H1 (cell line): ENCODE measurements at regions not wholly inside any gene's neighbourhood (a gene's known extent, or its start where the extent isn't known, plus 50 kb on each side); places are given as distances from the start of the nearest gene placed in this dataset.

Experiments
- CTCF ChIA-PET: fragments of 300-600 bp; sonication (Branson Sonifier 250); formaldehyde crosslinking; loops from one replicate; lab custom pipeline; 2021; ENCODE audit not compliant: partially characterized antibody; lab: Charles Lee
- POLR2A ChIA-PET: fragments of 300-600 bp; sonication (Branson Sonifier 250); formaldehyde crosslinking; loops from one replicate; lab custom pipeline; 2021; ENCODE audit warnings: inconsistent platforms; ENCODE audit not compliant: partially characterized antibody; lab: Charles Lee
- DNase-seq, 2 experiments: peaks; one replicate each; pipeline versions ENCODE4 v3.0.0 to v3.0.0-alpha.2; 2010 to 2022; ENCODE audit warnings: low spot score in 2 of 2, low read depth in 1 of 2, mixed read lengths in 1 of 2
- FAIRE-seq: peaks from 2 replicates; lab custom pipeline; 2011; peaks lifted over from hg19 to GRCh38; lab: Jason Lieb, UNC
- H2AFZ ChIP-seq: 2 replicates; pipeline ENCODE4 v1.8.1; 2012; ENCODE audit warnings: low read length, inconsistent platforms
- H2AK5ac ChIP-seq: 2 replicates; pipeline ENCODE4 v1.6.1; 2013; ENCODE audit warnings: low read depth, low read length
- H2BK120ac ChIP-seq: replicated peaks from 2 replicates; pipeline ENCODE3; 2013; ENCODE audit warnings: low read depth, low read length, inconsistent platforms
- H2BK12ac ChIP-seq: 2 replicates; pipeline ENCODE4 v1.6.1; 2013; ENCODE audit warnings: low read depth, low read length
- H2BK15ac ChIP-seq: 2 replicates; pipeline ENCODE4 v1.6.1; 2013; ENCODE audit warnings: low read length
- H2BK20ac ChIP-seq: 2 replicates; pipeline ENCODE4 v1.6.1; 2013; ENCODE audit warnings: low read length
- H2BK5ac ChIP-seq: 2 replicates; pipeline ENCODE4 v1.6.1; 2013; ENCODE audit warnings: low read depth, low read length
- H3K14ac ChIP-seq: 2 replicates; pipeline ENCODE4 v1.6.1; 2013; ENCODE audit warnings: inconsistent platforms; ENCODE audit not compliant: insufficient read length
- H3K18ac ChIP-seq: 2 replicates; pipeline ENCODE4 v1.6.1; 2013; ENCODE audit warnings: low read length; ENCODE audit errors: extremely low read depth
- H3K23ac ChIP-seq: 2 replicates; pipeline ENCODE4 v1.6.1; 2013; ENCODE audit warnings: inconsistent platforms; ENCODE audit not compliant: insufficient read length
- H3K23me2 ChIP-seq: 2 replicates; pipeline ENCODE4 v1.6.1; 2013; ENCODE audit warnings: low read depth, low read length
- H3K27ac ChIP-seq: 2 replicates; pipeline ENCODE4 v1.6.1; 2011; ENCODE audit warnings: low read depth, low read length, inconsistent platforms
- H3K27me3 ChIP-seq, 4 experiments: replicated peaks in 1 of 4; 1 replicate in 1 of 4; 2 replicates in 3 of 4; pipeline versions ENCODE4 v1.6.1 to v1.8.1; 2011 to 2013; ENCODE audit warnings: low read length in 3 of 4, mild to moderate bottlenecking in 3 of 4, inconsistent platforms in 2 of 4, mixed read lengths in 2 of 4, moderate library complexity in 1 of 4; ENCODE audit not compliant: control insufficient read depth in 3 of 4, insufficient read depth in 3 of 4; ENCODE audit errors: extremely low read depth in 1 of 4
- H3K36me3 ChIP-seq, 4 experiments: 2 replicates each; pipeline versions ENCODE4 v1.6.1 to v1.8.1; 2011 to 2013; ENCODE audit warnings: mild to moderate bottlenecking in 4 of 4, low read length in 3 of 4, moderate library complexity in 2 of 4, control low read depth in 1 of 4, inconsistent platforms in 1 of 4; ENCODE audit not compliant: insufficient read depth in 4 of 4, control insufficient read depth in 2 of 4
- H3K4ac ChIP-seq: replicated peaks from 2 replicates; pipeline ENCODE3; 2013; ENCODE audit warnings: low read length, low read depth, mixed read lengths, inconsistent platforms; ENCODE audit not compliant: insufficient read length
- H3K4me1 ChIP-seq, 4 experiments: replicated peaks in 1 of 4; 1 replicate in 1 of 4; 2 replicates in 3 of 4; pipeline versions ENCODE4 v1.6.1 to v1.8.1; 2011 to 2013; ENCODE audit warnings: low read length in 3 of 4, inconsistent platforms in 2 of 4, mixed read lengths in 1 of 4; ENCODE audit not compliant: insufficient read depth in 4 of 4, control insufficient read depth in 3 of 4
- H3K4me2 ChIP-seq, 2 experiments: 2 replicates each; pipeline versions ENCODE4 v1.6.1 to v1.8.1; 2011 to 2013; ENCODE audit warnings: low read depth in 2 of 2, low read length in 2 of 2, control low read depth in 1 of 2, inconsistent platforms in 1 of 2, mild to moderate bottlenecking in 1 of 2; ENCODE audit not compliant: insufficient read depth in 1 of 2
- H3K4me3 ChIP-seq, 4 experiments: fragments of 200-600, 300-600 bp in 1 of 4; sonication (generic), shearing (Covaris generic), sonication (Bioruptor Twin) in 1 of 4; 2 replicates each; pipeline versions ENCODE4 v1.5.1 to v1.8.1; 2011 to 2016; ENCODE audit warnings: low read length in 4 of 4, low read depth in 3 of 4, control low read depth in 2 of 4, inconsistent platforms in 2 of 4, mild to moderate bottlenecking in 2 of 4, mixed read lengths in 1 of 4, moderate library complexity in 1 of 4; ENCODE audit not compliant: insufficient read depth in 2 of 4; ENCODE audit errors: extremely low read depth in 1 of 4
- H3K56ac ChIP-seq: replicated peaks from 2 replicates; pipeline ENCODE3; 2013; ENCODE audit warnings: low read depth, mild to moderate bottlenecking, mixed read lengths, low read length, inconsistent platforms; ENCODE audit not compliant: insufficient read length
- H3K79me1 ChIP-seq: 2 replicates; pipeline ENCODE4 v1.6.1; 2013; ENCODE audit warnings: low read depth, low read length, control low read depth
- H3K79me2 ChIP-seq, 2 experiments: 2 replicates each; pipeline versions ENCODE4 v1.6.1 to v1.8.1; 2012 to 2013; ENCODE audit warnings: low read length in 2 of 2, mild to moderate bottlenecking in 2 of 2, inconsistent platforms in 1 of 2; ENCODE audit not compliant: insufficient read depth in 2 of 2, control insufficient read depth in 1 of 2
- H3K9ac ChIP-seq, 4 experiments: replicated peaks in 1 of 4; 1 replicate in 1 of 4; 2 replicates in 3 of 4; pipeline versions ENCODE4 v1.6.1 to v1.8.1; 2011 to 2013; ENCODE audit warnings: low read depth in 3 of 4, low read length in 3 of 4, control low read depth in 2 of 4, mild to moderate bottlenecking in 2 of 4, moderate library complexity in 2 of 4, inconsistent platforms in 1 of 4; ENCODE audit errors: extremely low read depth in 1 of 4
- H3K9me3 ChIP-seq, 2 experiments: 2 replicates each; pipeline versions ENCODE4 v1.6.1 to v1.8.1; 2012 to 2013; ENCODE audit warnings: mild to moderate bottlenecking in 2 of 2, moderate library complexity in 2 of 2, control low read depth in 1 of 2, inconsistent platforms in 1 of 2, low read depth in 1 of 2, low read length in 1 of 2, mixed read lengths in 1 of 2; ENCODE audit not compliant: insufficient read depth in 2 of 2
- H4K20me1 ChIP-seq, 2 experiments: replicated peaks in 1 of 2; 2 replicates each; pipeline versions ENCODE3 to v1.8.1; 2011 to 2013; ENCODE audit warnings: inconsistent platforms in 2 of 2, low read length in 2 of 2, mild to moderate bottlenecking in 1 of 2; ENCODE audit not compliant: insufficient read depth in 2 of 2, control insufficient read depth in 1 of 2
- H4K5ac ChIP-seq: 2 replicates; pipeline ENCODE4 v1.6.1; 2013; ENCODE audit warnings: low read length, low read depth, mixed read lengths, inconsistent platforms; ENCODE audit not compliant: insufficient read length
- H4K8ac ChIP-seq: 2 replicates; pipeline ENCODE4 v1.8.0; 2013; ENCODE audit warnings: mild to moderate bottlenecking, moderate library complexity, low read length, inconsistent platforms; ENCODE audit not compliant: insufficient read depth; ENCODE audit errors: extremely low read depth
- H4K91ac ChIP-seq: replicated peaks from 2 replicates; pipeline ENCODE3; 2013; ENCODE audit warnings: low read length, mixed read lengths, inconsistent platforms; ENCODE audit not compliant: insufficient read length
- EP300 ChIP-seq, 2 experiments: IDR thresholded peaks; 1 replicate in 1 of 2; 2 replicates in 1 of 2; pipeline ENCODE4 v1.6.1; 2011 to 2012; ENCODE audit warnings: low read depth in 2 of 2, low read length in 2 of 2, mild to moderate bottlenecking in 2 of 2, borderline replicate concordance in 1 of 2, inconsistent platforms in 1 of 2, moderate library complexity in 1 of 2
- HDAC2 ChIP-seq, 2 experiments: fragments of 300-600 bp in 1 of 2; sonication (generic) in 1 of 2; IDR thresholded peaks; 2 replicates each; pipeline ENCODE4 v1.6.1; 2011 to 2012; ENCODE audit warnings: low read depth in 2 of 2, low read length in 2 of 2, mild to moderate bottlenecking in 2 of 2, moderate library complexity in 2 of 2, borderline replicate concordance in 1 of 2, inconsistent platforms in 1 of 2
- NRF1 ChIP-seq: IDR thresholded peaks from 2 replicates; pipeline ENCODE4 v1.6.1; 2011; ENCODE audit warnings: mild to moderate bottlenecking, low read depth, low read length, improper control_type of control experiment
- SAP30 ChIP-seq: fragments of 300-600 bp; sonication (generic); IDR thresholded peaks from 2 replicates; pipeline ENCODE4 v1.7.1; 2012; ENCODE audit warnings: low read length, moderate library complexity, mild to moderate bottlenecking, inconsistent platforms; ENCODE audit not compliant: insufficient read depth, insufficient replicate concordance
- SP4 ChIP-seq: IDR thresholded peaks from 2 replicates; pipeline ENCODE4 v1.6.1; 2012; ENCODE audit warnings: low read length, inconsistent platforms
- TAF1 ChIP-seq: IDR thresholded peaks from 2 replicates; pipeline ENCODE4 v1.6.1; 2011; ENCODE audit warnings: mild to moderate bottlenecking, low read depth, low read length
- TBP ChIP-seq: IDR thresholded peaks from 2 replicates; pipeline ENCODE4 v1.6.1; 2011; ENCODE audit warnings: low read depth, low read length, improper control_type of control experiment
- ZNF274 ChIP-seq: IDR thresholded peaks from 2 replicates; pipeline ENCODE4 v1.7.0; 2012; ENCODE audit warnings: low read length, borderline replicate concordance; ENCODE audit errors: extremely low read depth
- WGBS, 2 experiments: shearing (Covaris generic) in 1 of 2; methylation state at CpG; one replicate each; pipeline versions ENCODE4 v1.1.6 to v1.1.7; 2013 to 2015; ENCODE audit warnings: low lambda C conversion rate in 2 of 2, mixed read lengths in 2 of 2, inconsistent platforms in 1 of 2, low coverage in 1 of 2, missing lambda C conversion rate in 1 of 2; ENCODE audit not compliant: insufficient replicate concordance in 2 of 2, insufficient coverage in 1 of 2, insufficient read length in 1 of 2; ENCODE audit errors: extremely low coverage in 1 of 2, missing lambda C conversion rate in 1 of 2; 5-methylcytosine and 5-hydroxymethylcytosine counted together
- TF ChIP-seq, protein P1 (sequence below): IDR thresholded peaks from 2 replicates; pipeline ENCODE4 v1.6.1; 2012; ENCODE audit warnings: inconsistent platforms

DNA sequence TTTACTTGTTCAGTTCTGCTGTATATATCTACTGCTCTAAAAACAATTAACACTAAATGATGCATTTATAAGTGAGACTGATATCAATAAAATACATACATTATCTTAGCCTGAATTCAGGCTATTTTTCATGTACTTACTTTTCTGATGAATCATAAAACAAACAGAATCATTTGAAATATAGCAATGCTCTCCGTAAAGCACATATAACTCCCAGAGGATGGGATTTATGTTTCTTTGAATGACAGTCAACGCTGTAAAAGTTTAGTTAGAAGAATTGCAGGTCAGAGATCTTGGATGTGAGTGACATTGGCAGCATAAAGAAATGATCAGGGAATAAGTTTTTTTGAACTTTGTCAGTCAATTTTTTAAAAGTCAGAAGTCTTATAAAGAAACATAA is 740.2 kb upstream of the NOVA1 start:
- H3K23me2 ChIP-seq, result no peaks in the 10 kb centered on the region
- no peak overlapping the region for H3K23ac ChIP-seq
- FAIRE-seq, result no peak
- H3K4ac ChIP-seq, result no peak overlapping the region
- no peak overlapping the region for H2BK12ac ChIP-seq
- H4K5ac ChIP-seq, result no peak overlapping the region
- H2AFZ ChIP-seq, result no peak overlapping the region
- no peak overlapping the region for H2BK120ac ChIP-seq
- no peaks in the 10 kb centered on the region for H3K4me1 ChIP-seq
- no peak for TF ChIP-seq ZNF274
- TF ChIP-seq NRF1, result no peak
- TF ChIP-seq SAP30, result no peak
- no peak for TF ChIP-seq EP300 (IDR thresholded peaks at IDR 0.05; ENCODE audit: borderline replicate concordance in 1 of 2, low read depth in 2 of 2, low read length in 2 of 2)
- TF ChIP-seq TAF1, result no peak
- TF ChIP-seq SP4, result no peak
- no peak for TF ChIP-seq TBP
- TF ChIP-seq, protein P1, sequence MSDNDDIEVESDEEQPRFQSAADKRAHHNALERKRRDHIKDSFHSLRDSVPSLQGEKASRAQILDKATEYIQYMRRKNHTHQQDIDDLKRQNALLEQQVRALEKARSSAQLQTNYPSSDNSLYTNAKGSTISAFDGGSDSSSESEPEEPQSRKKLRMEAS, result no peak
- no peak for TF ChIP-seq HDAC2 (IDR thresholded peaks at IDR 0.05; ENCODE audit: borderline replicate concordance in 1 of 2, low read depth in 2 of 2, low read length in 2 of 2)
- no peak overlapping the region for H3K14ac ChIP-seq
- ChIA-PET POLR2A (no interaction called here), CTCF (no interaction called here)
- no peaks in the 10 kb centered on the region for H3K36me3 ChIP-seq
- no peak overlapping the region for H2BK20ac ChIP-seq
- no peak overlapping the region for H3K4me2 ChIP-seq
- WGBS, 2 experiments, result 96% methylated on average over 2 of the region's 2 CpGs; no CpG with 5 or more reads in 1 of the 2 experiments
- H3K18ac ChIP-seq, result no peak overlapping the region
- H4K8ac ChIP-seq, result no peak overlapping the region
- H3K56ac ChIP-seq, result no peak overlapping the region
- no peak overlapping the region for H2BK5ac ChIP-seq
- no peaks in the 10 kb centered on the region for H4K20me1 ChIP-seq
- H4K91ac ChIP-seq, result no peak overlapping the region
- H3K9ac ChIP-seq, result no peak overlapping the region
- H2AK5ac ChIP-seq, result no peak overlapping the region
- H2BK15ac ChIP-seq, result no peak overlapping the region
- H3K79me2 ChIP-seq, result no peaks in the 10 kb centered on the region
- H3K79me1 ChIP-seq, result no peaks in the 10 kb centered on the region
- no peaks in the 10 kb centered on the region for H3K9me3 ChIP-seq
- DNase-seq, result no peak
- no peaks in the 10 kb centered on the region; a peak in 1 of 7 replicates for H3K27me3 ChIP-seq
- H3K4me3 ChIP-seq, result no peak overlapping the region
- H3K27ac ChIP-seq, result no peak overlapping the region
